Endothelial cell of umbilical vein (primary cell): ENCODE measurements at regions not wholly inside any gene's neighbourhood (a gene's known extent, or its start where the extent isn't known, plus 50 kb on each side); places are given as distances from the start of the nearest gene placed in this dataset.

Experiments
- BruUV-seq: library from RNA; stranded (reverse); fragments of 400-500 nt; replicated peaks from 2 replicates; lab custom pipeline; 2021; lab: Mats Ljungman, UMichigan
- CTCF ChIA-PET: fragments of 300-600, 350-600 bp; sonication (Branson Sonifier 250); formaldehyde crosslinking; loops from one replicate; lab custom pipeline; 2021; ENCODE audit warnings: antibody characterized with exemption, inconsistent platforms; lab: Charles Lee
- POLR2A ChIA-PET: fragments of 300-600, 350-600 bp; sonication (Branson Sonifier 250); formaldehyde crosslinking; loops from one replicate; lab custom pipeline; 2021; ENCODE audit warnings: antibody characterized with exemption, inconsistent platforms; lab: Charles Lee
- DNase-seq: peaks from one replicate; pipeline ENCODE4 v3.0.0-alpha.2; 2011; ENCODE audit warnings: low read depth, low spot score
- FAIRE-seq: peaks from 2 replicates; lab custom pipeline; 2011; peaks lifted over from hg19 to GRCh38; lab: Jason Lieb, UNC
- H2AFZ ChIP-seq: 2 replicates; pipeline ENCODE4 v1.6.0; 2012; ENCODE audit warnings: low read depth, low read length, control low read depth, inconsistent platforms
- H3K27ac ChIP-seq: 2 replicates; pipeline ENCODE4 v1.5.1; 2011; ENCODE audit warnings: low read depth, mild to moderate bottlenecking, control low read depth, low read length, moderate library complexity; ENCODE audit not compliant: insufficient read depth
- H3K27me3 ChIP-seq, 2 experiments: 2 replicates each; pipeline versions ENCODE4 v1.6.0 to v1.6.1; 2011; ENCODE audit warnings: low read length in 2 of 2, mixed read lengths in 1 of 2; ENCODE audit not compliant: control insufficient read depth in 2 of 2, insufficient read depth in 2 of 2
- H3K36me3 ChIP-seq, 2 experiments: 2 replicates in 1 of 2; 3 replicates in 1 of 2; pipeline ENCODE4 v1.5.1; 2011; ENCODE audit warnings: low read length in 2 of 2, mild to moderate bottlenecking in 1 of 2, moderate library complexity in 1 of 2; ENCODE audit not compliant: control insufficient read depth in 2 of 2, insufficient read depth in 2 of 2; ENCODE audit errors: extremely low read depth in 1 of 2
- H3K4me1 ChIP-seq: 3 replicates; pipeline ENCODE4 v1.5.1; 2011; ENCODE audit warnings: mild to moderate bottlenecking, low read length; ENCODE audit not compliant: control insufficient read depth, insufficient read depth; ENCODE audit errors: extremely low read depth
- H3K4me2 ChIP-seq: 2 replicates; pipeline ENCODE4 v1.6.1; 2011; ENCODE audit warnings: low read length, control low read depth, mixed read lengths; ENCODE audit not compliant: insufficient read depth
- H3K4me3 ChIP-seq, 3 experiments: fragments of 200-600 bp in 1 of 3; sonication (generic), shearing (Covaris generic) in 1 of 3; replicated peaks in 1 of 3; 2 replicates each; pipeline ENCODE4 v1.5.1; 2011 to 2016; ENCODE audit warnings: control low read depth in 3 of 3, low read length in 3 of 3, mild to moderate bottlenecking in 2 of 3, inconsistent platforms in 1 of 3, low read depth in 1 of 3, moderate library complexity in 1 of 3; ENCODE audit not compliant: insufficient read depth in 1 of 3
- H3K79me2 ChIP-seq: 2 replicates; pipeline ENCODE4 v1.6.0; 2012; ENCODE audit warnings: low read length, inconsistent platforms; ENCODE audit not compliant: control insufficient read depth, insufficient read depth
- H3K9ac ChIP-seq: replicated peaks from 2 replicates; pipeline ENCODE3; 2011; ENCODE audit warnings: low read length, control low read depth; ENCODE audit not compliant: insufficient read depth; ENCODE audit errors: extremely low read depth
- H3K9me1 ChIP-seq: replicated peaks from 3 replicates; pipeline ENCODE4 v1.6.0; 2011; ENCODE audit warnings: mild to moderate bottlenecking, low read length; ENCODE audit not compliant: control insufficient read depth, insufficient read depth; ENCODE audit errors: extremely low read depth
- H3K9me3 ChIP-seq: replicated peaks from 2 replicates; pipeline ENCODE4 v1.5.1; 2012; ENCODE audit warnings: low read length, inconsistent platforms; ENCODE audit not compliant: control insufficient read depth, insufficient read depth
- H4K20me1 ChIP-seq: replicated peaks from 2 replicates; pipeline ENCODE3; 2011; ENCODE audit warnings: mild to moderate bottlenecking, low read length; ENCODE audit not compliant: control insufficient read depth, insufficient read depth; ENCODE audit errors: extremely low read depth
- CTCF ChIP-seq, 2 donors: IDR thresholded peaks; 1 replicate in 1 of 2; 2 replicates in 1 of 2; pipeline ENCODE4 v1.5.1; 2011; ENCODE audit warnings: low read length in 2 of 2, mild to moderate bottlenecking in 2 of 2, moderate library complexity in 2 of 2, control low read depth in 1 of 2, inconsistent platforms in 1 of 2, low read depth in 1 of 2; ENCODE audit not compliant: insufficient read depth in 1 of 2; ENCODE audit errors: extremely low read depth in 1 of 2
- EZH2 ChIP-seq: IDR thresholded peaks from 2 replicates; pipeline ENCODE4 v1.6.1; 2012; ENCODE audit warnings: borderline replicate concordance, low read depth, mild to moderate bottlenecking, moderate library complexity, low read length, inconsistent platforms; ENCODE audit not compliant: severe bottlenecking
- FOS ChIP-seq: IDR thresholded peaks from 2 replicates; pipeline ENCODE4 v1.6.1; 2011; ENCODE audit warnings: mild to moderate bottlenecking, low read length, moderate library complexity, borderline replicate concordance; ENCODE audit not compliant: insufficient read depth
- GATA2 ChIP-seq: IDR thresholded peaks from 2 replicates; pipeline ENCODE4 v1.7.0; 2011; ENCODE audit warnings: low read depth, mild to moderate bottlenecking, moderate library complexity, mixed read lengths, low read length; ENCODE audit not compliant: insufficient read length, insufficient read depth
- JUN ChIP-seq: IDR thresholded peaks from 2 replicates; pipeline ENCODE4 v1.6.1; 2011; ENCODE audit warnings: borderline replicate concordance, low read depth; ENCODE audit not compliant: insufficient read length, insufficient read depth
- MAX ChIP-seq: IDR thresholded peaks from 2 replicates; pipeline ENCODE4 v1.6.1; 2011; ENCODE audit not compliant: insufficient read depth, insufficient read length
- MYC ChIP-seq: IDR thresholded peaks from one replicate; pipeline ENCODE4 v1.6.1; 2011; ENCODE audit warnings: mild to moderate bottlenecking, low read depth, low read length
- POLR2A ChIP-seq: IDR thresholded peaks from 2 replicates; pipeline ENCODE4 v1.6.1; 2012; ENCODE audit warnings: low read depth, mild to moderate bottlenecking, control low read depth, low read length
- POLR2AphosphoS5 ChIP-seq: IDR thresholded peaks from 2 replicates; pipeline ENCODE4 v1.6.1; 2012; ENCODE audit warnings: low read depth, mild to moderate bottlenecking, control low read depth, low read length, moderate library complexity; ENCODE audit not compliant: insufficient read depth
- dilution Hi-C: fragments of 300-500 bp; cut with MboI; formaldehyde crosslinking; loops from one replicate; pipeline ENCODE4 v1.15.0; 2019; ENCODE audit warnings: low sequenced_read_pairs; ENCODE audit not compliant: extremely low pct_ligation_motif_present
- intact Hi-C: fragments of 100-400 bp; cut with micrococcal nuclease; formaldehyde crosslinking; loops from one replicate; pipeline ENCODE4 v1.10.0; 2022

GRCh38 chr4:34534916-34535315 lies 1709.4 kb downstream of the ARAP2 start:
- CTCF ChIA-PET = no interaction called here
- DNase-seq = no peak
- intact Hi-C loops (no loop called here), dilution Hi-C loops (no loop called here)
- POLR2A ChIA-PET = no interaction called here
- Histone ChIP-seq H3K79me2 (no peaks in the 10 kb centered on the region), H2AFZ (no peak overlapping the region), H3K9me1 (no peaks in the 10 kb centered on the region), H3K9ac (no peak overlapping the region), H3K9me3 (no peaks in the 10 kb centered on the region), H4K20me1 (no peaks in the 10 kb centered on the region), H3K4me2 (no peak overlapping the region), H3K4me1 (no peaks in the 10 kb centered on the region), H3K36me3 (no peaks in the 10 kb centered on the region), H3K27ac (no peak overlapping the region), H3K27me3 (no peaks in the 10 kb centered on the region), H3K4me3 (no peak overlapping the region)
- FAIRE-seq = no peak
- TF ChIP-seq MYC (no peak), GATA2 (no peak), POLR2AphosphoS5 (no peak), POLR2A (no peak)
- no TSS peak for BruUV-seq

- no peaks in the 10 kb centered on the region for H3K9me3 ChIP-seq
- no peaks in the 10 kb centered on the region for H3K4me1 ChIP-seq
- H2AFZ ChIP-seq = no peak overlapping the region
- no peaks in the 10 kb centered on the region for H3K27me3 ChIP-seq
- no peaks in the 10 kb centered on the region for H3K36me3 ChIP-seq
- no peaks in the 10 kb centered on the region for H4K20me1 ChIP-seq
- no peak for FAIRE-seq
- BruUV-seq = no TSS peak
- no peak overlapping the region for H3K27ac ChIP-seq
- H3K4me2 ChIP-seq = no peak overlapping the region
- H3K9me1 ChIP-seq = no peaks in the 10 kb centered on the region
- DNase-seq = no peak
- intact Hi-C loops (no loop called here), dilution Hi-C loops (no loop called here)
- TF ChIP-seq GATA2 (no peak), POLR2A (no peak), POLR2AphosphoS5 (no peak), MYC (no peak), FOS (no peak), EZH2 (no peak), MAX (no peak), CTCF (IDR thresholded peaks at IDR 0.05; ENCODE audit: extremely low read depth in 1 of 2, insufficient read depth in 1 of 2, low read depth in 1 of 2, low read length in 2 of 2) (no peak), JUN (no peak)
- H3K9ac ChIP-seq = no peak overlapping the region
- ChIA-PET CTCF (no interaction called here), POLR2A (no interaction called here)
- no peak overlapping the region for H3K4me3 ChIP-seq
- no peaks in the 10 kb centered on the region for H3K79me2 ChIP-seq
These were observed 1678.2 kb downstream of the ARAP2 start for GRCh38 chr4:34566091-34566490.
